Stimulated activated CD8-positive, alpha-beta memory T cell treated with anti-CD3 and anti-CD28 coated beads, Interleukin-12 subunit alpha, Interleukin-12 subunit beta, amount 100 ng/mL, for 1 hour (primary cell): ENCODE measurements at regions not wholly inside any gene's neighbourhood (a gene's known extent, or its start where the extent isn't known, plus 50 kb on each side); places are given as distances from the start of the nearest gene placed in this dataset.

Source experiments
- DNase-seq: peaks from one replicate; pipeline ENCODE4 v3.0.0-alpha.2; 2020; ENCODE audit warnings: low read depth

DNA sequence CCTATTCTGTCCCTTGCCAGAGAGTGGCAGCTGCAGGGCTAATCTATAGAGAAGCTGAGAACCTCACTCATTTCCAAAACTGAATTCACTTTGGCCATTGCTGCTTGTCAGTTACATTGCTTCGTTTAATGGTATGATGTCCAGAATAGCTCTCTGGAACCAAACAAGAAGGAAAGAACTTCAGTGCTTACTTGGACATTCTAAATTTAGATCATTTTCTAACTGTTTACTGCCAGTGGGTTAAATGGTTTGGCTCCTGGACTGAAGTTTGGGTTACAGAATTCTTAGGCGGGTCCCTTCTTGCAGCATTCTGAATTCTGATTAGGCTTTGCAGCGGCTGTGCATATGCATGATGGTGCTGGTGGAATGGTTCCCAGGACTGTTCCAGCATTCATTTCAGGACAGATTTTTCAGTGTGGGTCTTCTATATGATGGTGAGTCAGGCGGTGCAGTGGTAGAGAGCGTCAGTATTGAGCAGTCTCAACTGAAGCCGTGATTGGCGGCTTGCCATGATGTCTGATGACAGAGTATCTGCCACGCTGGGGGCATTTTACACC, 148.7 kb downstream of the DYRK2 start:
- DNase-seq: no peak

DNA sequence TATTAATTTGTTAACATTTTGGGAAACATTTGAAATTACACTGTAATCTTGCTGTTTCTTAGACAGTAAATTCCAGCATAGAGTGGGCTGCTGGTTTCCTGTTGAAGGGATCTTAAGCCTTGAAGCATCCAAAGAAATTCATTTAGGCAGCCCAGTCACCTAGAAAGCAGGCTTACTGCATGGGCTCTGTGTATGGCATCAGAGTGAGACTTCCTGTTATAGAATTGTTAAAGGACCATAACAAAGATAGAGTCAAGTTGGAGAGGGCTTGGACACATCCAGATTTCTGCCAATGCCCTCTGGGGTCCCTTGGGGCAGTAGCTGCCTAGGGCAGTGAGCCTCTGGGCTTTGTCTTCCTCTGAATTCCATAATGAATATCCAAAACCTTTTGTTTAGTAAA, 149.2 kb downstream of the DYRK2 start:
- DNase-seq: no peak

GRCh38 chr12:67798768-67799167, 150.2 kb downstream of the DYRK2 start:
- no peak for DNase-seq

DNA sequence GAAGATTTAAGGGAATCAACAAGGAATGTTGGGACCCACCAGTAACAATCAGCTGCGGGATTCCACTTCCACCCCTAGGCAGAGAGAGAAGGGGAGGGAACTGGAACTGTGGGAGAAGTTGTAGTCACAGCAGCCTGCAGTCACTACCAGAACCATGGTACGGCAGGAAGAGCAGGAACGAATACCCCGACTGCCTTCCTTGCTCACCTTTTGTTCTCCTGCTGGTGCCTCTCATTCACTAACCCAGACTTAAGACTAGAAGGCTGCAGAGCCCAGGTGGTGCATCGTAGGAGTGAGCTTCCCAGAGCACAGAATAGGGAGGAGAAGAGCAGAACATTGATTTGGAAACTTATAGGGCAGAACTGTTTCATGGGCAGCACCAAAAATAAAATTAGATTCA, 154.2 kb downstream of the DYRK2 start:
- no peak for DNase-seq

- no peak for DNase-seq
Observed at GRCh38 chr12:67803278-67803993, 154.9 kb downstream of the DYRK2 start.

DNA sequence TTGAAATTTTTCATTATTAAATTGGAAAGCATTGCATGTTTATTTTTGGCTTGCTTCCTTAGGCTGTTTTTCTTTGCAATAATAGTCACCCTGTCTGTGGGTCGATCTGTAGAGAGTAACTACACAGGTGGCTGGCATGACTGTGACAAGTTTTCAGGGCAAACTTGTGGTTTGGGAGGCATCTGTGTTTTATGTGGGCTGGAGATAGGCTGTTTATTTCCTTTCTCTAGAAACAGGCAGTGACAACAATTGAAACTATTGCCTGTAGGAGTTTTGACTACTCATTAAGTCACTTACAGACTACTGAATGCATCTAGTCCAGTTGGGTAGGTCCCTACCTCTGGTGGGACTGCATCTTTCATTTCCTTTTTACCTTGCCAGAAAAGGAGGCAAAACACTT, 155.6 kb downstream of the DYRK2 start:
- DNase-seq: no peak

DNA sequence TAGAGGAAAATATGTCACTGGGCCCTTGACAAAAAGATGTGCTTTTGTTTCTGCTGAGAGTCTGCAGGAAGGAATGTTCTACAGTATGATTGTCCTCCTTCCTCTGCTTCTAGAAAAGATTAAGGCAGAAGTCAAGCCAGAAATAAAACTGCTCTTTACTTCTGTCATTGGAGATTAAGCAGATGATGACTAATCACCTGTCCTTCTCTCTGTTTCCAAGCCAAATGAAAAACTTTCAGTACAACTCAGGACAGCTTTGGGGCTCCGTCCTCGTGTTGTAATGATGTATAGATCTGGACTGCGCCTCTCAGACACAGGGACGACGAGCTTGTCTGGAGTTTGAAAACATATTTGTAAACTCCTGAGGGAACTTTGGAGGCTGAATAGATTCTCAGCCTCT, 159.3 kb downstream of the DYRK2 start:
- no peak for DNase-seq

- no peak for DNase-seq
Observed at GRCh38 chr12:67810166-67810565, 161.6 kb downstream of the DYRK2 start.

DNA sequence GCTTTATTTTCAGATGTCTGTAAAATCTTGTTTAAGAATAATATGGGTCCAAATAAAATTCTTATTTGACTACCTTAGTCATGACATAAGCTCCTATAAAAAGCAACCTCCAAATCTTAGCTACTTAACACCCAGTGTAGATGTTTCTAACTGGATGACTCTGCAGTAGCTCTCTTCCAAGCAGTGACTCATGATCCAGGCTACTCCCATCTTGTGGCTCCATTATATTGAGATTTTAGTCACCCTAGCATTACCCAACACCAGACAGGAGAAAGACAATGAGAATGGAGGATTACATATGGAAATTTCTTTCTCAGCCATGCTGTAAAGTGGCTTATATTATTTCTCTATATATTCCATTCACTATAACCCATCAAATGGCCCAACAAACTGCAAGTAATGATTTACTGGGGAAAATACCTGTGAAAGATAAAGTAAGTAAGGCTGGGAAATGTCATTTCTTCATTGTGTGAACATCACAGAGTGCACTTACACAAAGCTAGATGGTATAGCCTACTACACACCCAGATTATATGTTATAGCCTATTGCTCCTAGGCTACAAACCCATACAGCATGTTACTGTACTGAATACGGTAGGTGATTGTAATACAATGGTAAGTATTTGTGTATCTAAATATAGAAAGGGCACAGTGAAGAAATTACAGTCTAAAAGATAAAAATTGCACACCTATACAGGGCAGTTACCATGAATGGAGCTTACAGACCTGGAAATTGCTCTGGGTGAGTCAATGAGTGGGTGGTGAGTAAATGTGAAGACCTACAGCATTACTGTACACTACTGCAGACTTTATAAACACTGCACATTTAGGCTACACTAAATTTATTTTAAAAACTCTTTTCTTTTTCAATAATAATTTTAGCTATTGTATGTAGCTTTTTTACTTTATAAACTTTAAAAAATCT, 163.2 kb downstream of the DYRK2 start:
- no peak for DNase-seq

- no peak for DNase-seq
Observed at GRCh38 chr12:67813456-67813904, 164.9 kb downstream of the DYRK2 start.

- DNase-seq: no peak
Observed at GRCh38 chr12:67816269-67816668, 167.7 kb downstream of the DYRK2 start.

GRCh38 chr12:67818459-67818903, 169.9 kb downstream of the DYRK2 start:
- DNase-seq: no peak

GRCh38 chr12:67819902-67820301, 169.3 kb upstream of the IFNG-AS1 start:
- DNase-seq: no peak

DNA sequence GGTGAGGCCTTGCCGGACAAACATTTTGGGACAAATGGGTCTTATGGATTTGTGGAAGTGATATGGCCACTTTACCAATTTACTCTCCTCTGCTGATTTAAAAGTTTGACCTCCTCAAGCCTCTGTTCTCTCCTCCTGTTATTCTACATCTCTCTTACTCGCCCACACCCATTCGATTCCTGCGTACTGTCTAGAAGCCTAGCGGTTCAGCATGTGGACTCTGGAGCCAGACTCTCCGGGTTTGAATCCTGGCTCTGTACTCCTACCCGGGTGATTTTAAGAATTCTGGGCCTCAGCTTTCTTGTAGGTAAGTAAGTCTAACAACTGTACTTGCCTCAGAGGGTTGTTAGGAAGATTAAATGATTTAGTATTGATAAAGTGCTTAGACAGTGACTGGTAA, 168.6 kb upstream of the IFNG-AS1 start:
- no peak for DNase-seq

DNA sequence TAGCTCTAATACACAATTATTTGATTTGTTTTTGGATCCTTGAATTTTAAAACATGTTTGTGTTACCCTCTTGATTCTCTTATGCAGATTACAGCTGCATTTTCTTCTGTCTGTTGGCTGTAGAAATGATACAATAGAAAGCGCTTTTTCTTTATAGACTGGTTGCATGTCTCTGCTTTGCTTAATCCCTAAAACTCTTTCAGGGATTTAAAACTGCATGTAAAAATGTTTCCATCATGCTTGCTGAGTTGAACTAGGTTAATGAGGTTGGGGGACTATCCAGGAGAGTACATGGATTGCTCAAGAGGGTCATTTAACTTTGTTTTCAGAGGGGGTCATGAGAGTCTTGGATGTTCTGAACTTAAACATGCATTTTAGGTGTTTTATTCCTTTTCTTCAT, 166.4 kb upstream of the IFNG-AS1 start:
- no peak for DNase-seq

GRCh38 chr12:67826148-67826547, 163.1 kb upstream of the IFNG-AS1 start:
- DNase-seq: no peak

DNA sequence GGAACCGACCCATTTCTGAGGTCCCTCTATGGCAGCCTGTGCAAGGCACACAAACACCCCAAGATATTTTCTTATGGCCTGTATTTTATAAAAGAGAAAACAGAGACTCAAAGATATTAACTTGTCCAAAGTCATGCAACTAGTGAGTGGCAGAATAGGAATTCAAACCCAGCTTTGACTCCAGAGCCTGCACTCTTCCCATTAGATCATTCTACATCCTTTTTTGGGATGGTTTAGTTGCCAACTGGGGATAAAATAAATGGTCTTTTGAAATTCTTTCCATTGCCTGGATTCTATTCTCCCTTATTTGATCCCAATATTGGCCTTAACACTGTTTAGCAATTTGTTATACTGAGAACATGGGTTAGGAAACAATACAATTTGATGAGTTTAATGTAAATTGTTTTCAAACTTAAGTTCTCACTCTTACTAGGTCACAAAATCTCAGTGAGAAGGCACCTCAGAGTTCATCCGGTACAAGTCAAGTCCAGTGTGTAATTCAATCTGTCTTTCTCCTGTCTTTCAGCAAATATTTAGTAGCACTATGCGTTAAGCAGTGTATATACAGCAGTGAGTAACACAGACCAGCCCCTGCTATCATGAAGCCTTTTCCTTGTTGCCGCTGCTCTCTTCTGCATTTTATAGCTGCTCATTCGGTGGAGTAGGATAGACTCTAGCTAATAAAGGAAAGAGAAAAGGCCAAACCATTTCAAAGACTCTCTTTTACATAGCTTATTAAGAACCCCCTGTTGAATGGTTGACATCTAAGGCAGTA, 162.1 kb upstream of the IFNG-AS1 start:
- DNase-seq: no peak

GRCh38 chr12:67827820-67828383, 161.3 kb upstream of the IFNG-AS1 start:
- DNase-seq: peak; percentile 4

- DNase-seq: no peak
Observed at GRCh38 chr12:67829896-67830295, 159.4 kb upstream of the IFNG-AS1 start.

DNA sequence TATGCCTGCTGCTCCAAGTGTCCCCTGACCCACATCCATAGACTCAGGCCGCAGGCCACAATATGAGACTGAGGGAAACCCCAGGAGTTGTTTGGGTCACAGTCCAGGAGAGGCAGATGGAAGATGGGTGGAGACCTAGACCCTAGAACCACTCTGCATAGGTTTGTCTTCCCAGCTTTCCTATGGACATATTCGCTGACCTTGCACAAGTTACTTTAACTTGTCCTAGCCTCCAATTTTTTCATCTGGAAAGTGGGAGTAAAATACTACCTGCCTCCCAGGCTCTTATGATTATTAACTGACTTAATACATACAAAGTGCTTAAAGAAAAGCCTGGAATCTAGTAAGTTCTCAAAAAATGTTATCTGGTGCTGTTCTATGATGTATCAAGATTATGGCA, 157.1 kb upstream of the IFNG-AS1 start:
- no peak for DNase-seq

DNA sequence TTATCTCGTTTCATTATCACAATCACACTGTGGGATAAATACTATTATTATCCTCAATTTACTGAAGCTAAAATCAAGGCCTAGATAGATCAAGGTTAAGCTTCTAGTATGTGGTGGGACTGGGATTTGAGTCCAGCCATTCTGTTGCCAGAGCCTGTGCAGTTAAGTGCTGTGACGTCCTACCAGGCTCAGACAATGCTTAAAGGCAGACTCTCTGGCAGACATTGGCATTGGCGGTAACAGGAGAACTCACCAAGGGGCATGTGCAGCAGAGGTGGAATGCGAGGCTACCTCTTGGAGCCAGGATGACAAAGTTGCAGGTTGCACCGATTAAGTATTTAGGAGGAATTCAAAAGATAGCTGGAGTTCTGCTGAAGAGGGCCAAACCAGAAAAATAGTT, 155.6 kb upstream of the IFNG-AS1 start:
- no peak for DNase-seq

- DNase-seq: no peak
Observed at GRCh38 chr12:67837876-67838275, 151.4 kb upstream of the IFNG-AS1 start.
